ENCODE measurements at regions not wholly inside any gene's neighbourhood (a gene's known extent, or its start where the extent isn't known, plus 50 kb on each side); places are given as distances from the start of the nearest gene placed in this dataset.

DNA sequence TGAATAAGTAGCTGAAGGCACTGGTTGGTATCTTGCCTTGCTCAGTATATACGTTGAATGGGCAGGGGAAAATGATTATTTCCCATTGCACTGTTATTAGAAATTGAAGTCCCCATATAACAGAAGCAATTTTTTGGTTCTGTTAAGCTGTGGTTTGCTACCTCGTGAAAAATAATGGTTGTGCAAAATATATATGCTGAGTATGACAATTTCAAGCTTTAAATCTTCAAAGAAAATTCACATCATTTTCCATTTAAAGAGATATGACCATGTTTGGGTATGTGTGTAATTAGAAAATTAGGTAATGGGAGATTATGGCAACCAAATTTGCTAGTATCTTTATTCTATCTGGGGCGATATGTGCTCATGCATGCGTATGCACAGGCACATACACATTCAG lies 139.8 kb downstream of the DMAC1 start:
- DNase-seq, result no peak
- 89 to 91% methylated on average over 4 of the region's 4 CpGs for WGBS, 2 donors

DNA sequence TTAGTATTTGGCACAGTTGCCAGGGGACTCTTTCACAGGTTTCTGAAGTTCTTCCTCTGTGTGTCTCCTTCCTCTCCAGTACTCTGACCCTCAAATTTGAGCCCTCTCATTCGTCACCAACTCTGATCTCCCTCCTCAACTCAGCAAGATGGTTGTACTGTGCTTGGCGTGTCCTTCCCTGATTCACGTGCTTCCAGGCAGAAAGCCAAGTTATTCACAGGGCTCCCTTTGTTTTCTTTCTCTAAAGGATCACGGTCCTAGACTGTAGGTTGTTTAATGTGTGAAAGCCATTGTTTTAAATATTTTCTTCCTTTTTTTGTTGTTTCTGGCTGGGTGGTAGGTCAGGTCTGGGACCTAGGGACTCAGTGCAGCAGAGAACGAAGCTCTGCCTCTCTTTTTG lies 142.9 kb downstream of the DMAC1 start:
- H3K27ac ChIP-seq, result no peak overlapping the region
- H3K4me1 ChIP-seq, result peaks cover 0 to 2% (median 0%) of the 10 kb centered on the region in 4 donors
- H3K9me3 ChIP-seq, result no peaks in the 10 kb centered on the region
- WGBS, 2 donors, result 34 to 45% methylated on average over 5 of the region's 5 CpGs
- no peaks in the 10 kb centered on the region for H3K36me3 ChIP-seq
- no peak for DNase-seq
- TF ChIP-seq EP300 (IDR thresholded peaks at IDR 0.05) (no peak), POLR2AphosphoS5 (IDR thresholded peaks at IDR 0.05) (no peak), POLR2A (IDR thresholded peaks at IDR 0.05) (no peak)
- TF ChIP-seq, protein P1, sequence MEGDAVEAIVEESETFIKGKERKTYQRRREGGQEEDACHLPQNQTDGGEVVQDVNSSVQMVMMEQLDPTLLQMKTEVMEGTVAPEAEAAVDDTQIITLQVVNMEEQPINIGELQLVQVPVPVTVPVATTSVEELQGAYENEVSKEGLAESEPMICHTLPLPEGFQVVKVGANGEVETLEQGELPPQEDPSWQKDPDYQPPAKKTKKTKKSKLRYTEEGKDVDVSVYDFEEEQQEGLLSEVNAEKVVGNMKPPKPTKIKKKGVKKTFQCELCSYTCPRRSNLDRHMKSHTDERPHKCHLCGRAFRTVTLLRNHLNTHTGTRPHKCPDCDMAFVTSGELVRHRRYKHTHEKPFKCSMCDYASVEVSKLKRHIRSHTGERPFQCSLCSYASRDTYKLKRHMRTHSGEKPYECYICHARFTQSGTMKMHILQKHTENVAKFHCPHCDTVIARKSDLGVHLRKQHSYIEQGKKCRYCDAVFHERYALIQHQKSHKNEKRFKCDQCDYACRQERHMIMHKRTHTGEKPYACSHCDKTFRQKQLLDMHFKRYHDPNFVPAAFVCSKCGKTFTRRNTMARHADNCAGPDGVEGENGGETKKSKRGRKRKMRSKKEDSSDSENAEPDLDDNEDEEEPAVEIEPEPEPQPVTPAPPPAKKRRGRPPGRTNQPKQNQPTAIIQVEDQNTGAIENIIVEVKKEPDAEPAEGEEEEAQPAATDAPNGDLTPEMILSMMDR (IDR thresholded peaks at IDR 0.05), result no peak
- H3K4me3 ChIP-seq, result no peak overlapping the region
- H3K27me3 ChIP-seq, result no peaks in the 10 kb centered on the region
- no peak for ATAC-seq (ENCODE audit: low FRiP score in 2 of 2)

More for the DNA sequence above, 139.8 kb downstream of the DMAC1 start:
- TF ChIP-seq EP300 (IDR thresholded peaks at IDR 0.05) (no peak), POLR2AphosphoS5 (IDR thresholded peaks at IDR 0.05) (no peak)
- TF ChIP-seq, protein P1 (IDR thresholded peaks at IDR 0.05), result no peak
- Histone ChIP-seq H3K36me3 (no peaks in the 10 kb centered on the region), H3K27ac (no peak overlapping the region), H3K27me3 (no peaks in the 10 kb centered on the region), H3K4me3 (no peak overlapping the region), H3K4me1 (no peaks in the 10 kb centered on the region), H3K9me3 (no peaks in the 10 kb centered on the region)
- ATAC-seq (ENCODE audit: low FRiP score in 2 of 2), result no peak

DNA sequence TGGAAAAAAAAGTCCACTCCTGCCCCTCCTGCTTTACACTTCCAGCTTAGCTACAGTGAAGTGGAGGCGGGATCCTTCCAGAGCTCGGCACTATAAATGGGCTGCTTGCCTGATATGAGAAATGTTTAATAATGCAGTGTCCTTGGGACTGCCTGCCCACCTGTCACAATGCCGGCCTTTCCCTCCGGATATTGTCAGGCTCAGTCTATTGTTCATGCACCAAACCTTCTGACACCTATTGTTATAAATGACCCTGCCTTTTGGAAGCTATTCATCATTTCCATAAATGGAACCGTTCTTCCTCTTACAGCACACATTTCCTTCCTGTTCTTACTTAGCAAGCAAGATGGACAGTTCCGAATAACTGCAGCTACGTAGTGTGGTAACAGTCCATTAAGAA lies 146.3 kb downstream of the DMAC1 start:
- Histone ChIP-seq H3K4me3 (no peak overlapping the region), H3K36me3 (no peaks in the 10 kb centered on the region), H3K27me3 (no peaks in the 10 kb centered on the region), H3K4me1 (peaks cover 0 to 2% (median 0%) of the 10 kb centered on the region in 4 donors), H3K9me3 (no peaks in the 10 kb centered on the region), H3K27ac (no peak overlapping the region)
- TF ChIP-seq POLR2A (IDR thresholded peaks at IDR 0.05) (no peak), POLR2AphosphoS5 (IDR thresholded peaks at IDR 0.05) (no peak), EP300 (IDR thresholded peaks at IDR 0.05) (no peak)
- TF ChIP-seq, protein P1 (IDR thresholded peaks at IDR 0.05), result no peak
- DNase-seq (no peak), ATAC-seq (ENCODE audit: low FRiP score in 2 of 2) (no peak)
- 38 to 54% methylated on average over 7 of the region's 7 CpGs for WGBS, 2 donors

DNA sequence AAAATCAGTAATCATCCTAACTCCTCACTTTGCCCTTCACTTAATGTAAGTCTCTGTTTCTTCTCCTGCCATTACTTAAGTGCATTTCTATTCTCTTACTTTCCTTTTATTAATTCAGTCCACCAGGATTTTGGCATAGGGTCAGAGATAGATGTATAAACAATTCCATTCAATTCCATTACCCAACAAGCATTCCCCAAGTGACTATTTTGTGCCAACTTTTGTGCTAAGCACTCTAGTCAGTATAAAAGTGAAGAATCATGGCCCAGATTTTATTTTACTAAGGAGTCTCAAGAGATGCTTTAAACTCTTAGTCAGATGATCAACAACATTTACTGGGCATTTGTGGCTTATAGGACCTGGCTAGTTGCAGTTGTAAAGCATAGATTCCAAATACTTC lies 159.3 kb downstream of the DMAC1 start:
- no peaks in the 10 kb centered on the region for H3K9me3 ChIP-seq
- H3K4me3 ChIP-seq, result no peak overlapping the region
- H3K36me3 ChIP-seq, result no peaks in the 10 kb centered on the region
- H3K27me3 ChIP-seq, result no peaks in the 10 kb centered on the region
- no peak overlapping the region for H3K27ac ChIP-seq
- TF ChIP-seq POLR2AphosphoS5 (IDR thresholded peaks at IDR 0.05), result no peak
- TF ChIP-seq POLR2A (IDR thresholded peaks at IDR 0.05), result no peak
- TF ChIP-seq EP300 (IDR thresholded peaks at IDR 0.05), result no peak
- TF ChIP-seq, protein P1 (IDR thresholded peaks at IDR 0.05), result no peak
- ATAC-seq (ENCODE audit: low FRiP score in 2 of 2) (peak in 1 of 2 donors; percentile 48), DNase-seq (no peak)
- H3K4me1 ChIP-seq, result no peaks in the 10 kb centered on the region

DNA sequence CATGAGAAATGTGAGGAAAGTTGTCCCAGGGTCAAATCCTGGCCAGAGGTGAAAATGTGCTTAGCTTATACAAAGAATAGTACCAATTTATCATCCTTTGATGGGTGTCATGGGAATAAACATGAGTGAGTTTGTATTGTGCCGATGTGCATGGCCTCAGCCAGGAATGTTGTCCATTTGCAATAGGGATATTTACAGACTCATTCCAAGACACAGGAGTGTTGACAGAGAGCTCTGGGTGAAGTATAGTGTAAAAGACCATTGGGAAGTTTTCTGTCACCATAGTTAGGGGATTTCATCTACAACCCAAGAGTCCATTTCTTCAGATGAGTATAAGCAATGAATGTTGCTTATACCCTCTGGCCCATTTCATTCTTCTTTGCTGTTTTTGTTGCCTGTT lies 160.1 kb downstream of the DMAC1 start:
- Histone ChIP-seq H3K4me1 (no peaks in the 10 kb centered on the region), H3K9me3 (no peaks in the 10 kb centered on the region), H3K4me3 (no peak overlapping the region), H3K27me3 (no peaks in the 10 kb centered on the region), H3K36me3 (no peaks in the 10 kb centered on the region), H3K27ac (no peak overlapping the region)
- WGBS, 2 donors, result 43 to 47% methylated on average over 1 of the region's 1 CpG
- DNase-seq (no peak), ATAC-seq (ENCODE audit: low FRiP score in 2 of 2) (no peak)
- TF ChIP-seq POLR2A (IDR thresholded peaks at IDR 0.05) (no peak), EP300 (IDR thresholded peaks at IDR 0.05) (no peak), POLR2AphosphoS5 (IDR thresholded peaks at IDR 0.05) (no peak)
- TF ChIP-seq, protein P1 (IDR thresholded peaks at IDR 0.05), result no peak
